ENCODE measurements at regions not wholly inside any gene's neighbourhood (a gene's known extent, or its start where the extent isn't known, plus 50 kb on each side); places are given as distances from the start of the nearest gene placed in this dataset.
"Not testable (repeated sequence)": the region's sequence is repeated elsewhere in the genome, so short reads cannot be mapped to it uniquely, and the experiment has no call there.

DNA sequence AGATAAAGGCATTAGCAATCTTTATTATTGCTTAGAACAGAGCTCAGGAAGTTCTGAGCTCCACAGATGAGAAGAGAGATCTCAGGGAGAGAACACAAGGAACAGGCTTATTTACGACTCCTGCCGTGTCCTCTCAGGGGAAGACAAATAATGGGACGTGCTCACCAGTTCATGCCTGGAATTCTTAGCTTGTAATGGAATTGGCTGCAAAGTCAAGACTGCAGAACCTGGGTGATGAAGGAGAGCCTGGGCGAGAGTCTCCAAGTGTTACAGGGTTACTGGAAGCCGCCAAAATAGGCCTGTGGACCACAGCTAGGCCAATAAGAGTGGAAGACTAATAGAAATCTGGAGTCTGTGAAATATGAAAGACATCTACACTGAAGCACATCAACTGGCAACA, 174.5 kb upstream of the ADAMTSL1 start:
- DNase-seq: no peak

DNA sequence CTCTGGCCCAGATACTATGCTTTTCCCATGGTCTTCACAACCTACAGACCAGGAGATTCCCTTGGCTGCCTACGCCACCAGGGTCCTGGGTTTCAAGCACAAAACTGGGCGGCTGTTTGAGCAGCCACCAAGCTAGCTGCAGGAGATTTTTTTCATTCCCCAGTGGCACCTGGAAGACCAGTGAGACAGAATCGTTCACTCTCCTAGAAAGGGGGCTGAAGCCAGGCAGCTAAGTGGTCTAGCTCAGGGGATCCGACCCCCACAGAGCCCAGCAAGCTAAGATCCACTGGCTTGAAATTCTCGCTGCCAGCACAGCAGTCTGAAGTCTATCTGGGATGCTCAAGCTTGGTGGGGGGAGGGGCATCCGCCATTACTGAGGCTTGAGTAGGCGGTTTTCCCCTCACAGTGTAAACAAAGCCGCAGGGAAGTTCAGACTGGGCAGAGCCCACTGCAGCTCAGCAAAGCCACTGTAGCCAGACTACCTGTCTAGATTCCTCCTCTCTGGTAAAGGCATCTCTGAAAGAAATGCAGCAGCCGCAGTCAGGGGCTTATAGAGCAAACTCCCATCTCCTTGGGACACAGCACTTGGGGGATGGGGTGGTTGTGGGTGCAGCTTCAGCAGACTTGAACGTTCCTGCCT, 168.7 kb upstream of the ADAMTSL1 start:
- not testable (repeated sequence) for DNase-seq

DNA sequence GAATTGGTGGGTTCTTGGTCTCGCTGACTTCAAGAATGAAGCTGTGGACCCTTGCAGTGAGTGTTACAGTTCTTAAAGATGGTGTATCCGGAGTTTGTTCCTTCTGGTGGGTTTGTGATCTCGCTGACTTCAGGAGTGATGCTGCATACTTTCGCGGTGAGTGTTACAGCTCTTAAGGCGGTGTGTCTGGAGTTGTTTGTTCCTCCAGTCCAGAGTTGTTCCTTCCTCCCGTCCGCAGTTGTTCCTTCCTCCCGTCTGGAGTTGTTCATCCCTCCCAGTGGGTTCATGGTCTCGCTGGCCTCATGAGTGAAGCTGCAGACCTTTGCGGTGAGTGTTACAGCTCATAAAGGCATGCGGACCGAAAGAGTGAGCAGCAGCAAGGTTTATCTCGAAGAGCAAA, 159.6 kb upstream of the ADAMTSL1 start:
- no peak for DNase-seq

DNA sequence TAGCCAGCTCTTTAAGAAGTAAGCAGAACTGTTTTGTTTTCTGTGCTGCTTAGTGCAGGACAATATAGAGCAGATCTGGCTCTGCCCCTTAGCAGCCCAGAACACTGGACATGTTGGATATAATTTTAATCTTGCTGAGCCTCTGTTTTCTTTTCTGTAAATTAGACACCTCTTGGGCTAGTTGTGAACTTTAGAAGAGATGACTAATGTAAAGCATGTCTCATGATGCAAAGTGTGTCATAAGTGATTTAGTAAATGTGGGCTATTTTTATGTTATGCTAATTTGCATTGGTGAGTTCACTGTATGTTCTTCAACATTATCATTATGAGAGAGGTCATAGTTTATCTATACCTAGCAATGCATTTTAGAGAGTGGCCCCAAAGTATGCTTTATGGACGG, 156.1 kb upstream of the ADAMTSL1 start:
- no peak for DNase-seq

DNA sequence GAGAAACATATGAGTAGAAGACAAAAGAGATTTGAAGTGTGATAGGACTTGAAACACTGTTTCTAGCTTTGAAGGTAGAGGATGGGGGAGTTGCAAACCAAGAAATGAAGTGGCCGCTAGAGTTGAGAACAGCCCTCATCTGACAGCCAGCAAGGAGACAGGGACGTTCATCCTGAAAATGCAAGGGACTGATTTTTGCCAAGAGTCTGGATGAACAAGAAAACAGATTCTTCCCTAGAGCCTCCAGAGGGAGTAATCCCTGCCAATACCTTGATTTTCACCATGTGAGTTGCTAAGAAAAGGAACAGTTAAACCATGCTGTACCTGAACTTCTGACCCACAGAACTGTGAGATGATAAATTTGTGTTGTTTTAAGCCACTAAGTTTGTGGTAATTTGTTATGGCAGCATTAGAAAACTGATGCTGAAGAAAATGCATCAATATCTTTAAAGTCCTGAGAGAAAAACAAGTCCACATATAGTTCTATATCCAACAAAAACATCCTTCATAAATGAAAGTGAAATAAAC, 154.0 kb upstream of the ADAMTSL1 start:
- DNase-seq: no peak

DNA sequence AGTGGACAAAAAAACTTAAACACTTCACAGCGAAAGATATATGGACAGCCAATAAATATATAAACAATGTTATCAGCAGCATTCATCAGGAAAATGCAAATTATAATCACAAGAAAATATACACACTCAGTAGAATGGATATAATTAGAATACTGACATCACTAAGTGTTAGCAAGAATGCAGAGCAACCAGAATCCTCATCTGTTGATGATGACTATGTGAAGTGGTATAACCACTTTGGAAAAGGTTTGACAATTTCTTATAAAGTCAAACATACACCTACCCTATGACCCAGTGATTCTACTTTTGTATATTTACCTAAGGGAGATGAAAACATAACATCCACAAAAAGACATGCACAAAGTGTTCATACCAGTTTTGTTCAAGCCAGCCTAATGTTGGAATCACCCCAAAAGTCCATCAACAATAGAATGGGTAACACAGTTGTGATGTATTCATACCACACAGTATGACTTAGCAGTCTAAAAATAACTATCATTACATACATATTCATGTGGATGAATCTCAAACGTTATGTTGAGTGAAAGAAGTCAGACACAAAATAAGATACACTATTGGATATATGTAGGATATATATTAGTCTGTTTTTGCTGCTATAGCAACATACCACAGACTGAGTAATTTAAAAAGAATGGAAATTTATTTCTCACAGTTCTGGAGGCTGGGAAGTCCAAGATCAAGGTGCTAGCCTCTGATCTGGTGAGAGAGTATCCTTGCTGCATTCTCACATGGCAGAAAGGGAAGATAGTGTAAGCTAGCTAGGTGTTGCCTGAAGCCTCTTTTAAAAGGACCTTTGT, 148.8 kb upstream of the ADAMTSL1 start:
- no peak for DNase-seq

DNA sequence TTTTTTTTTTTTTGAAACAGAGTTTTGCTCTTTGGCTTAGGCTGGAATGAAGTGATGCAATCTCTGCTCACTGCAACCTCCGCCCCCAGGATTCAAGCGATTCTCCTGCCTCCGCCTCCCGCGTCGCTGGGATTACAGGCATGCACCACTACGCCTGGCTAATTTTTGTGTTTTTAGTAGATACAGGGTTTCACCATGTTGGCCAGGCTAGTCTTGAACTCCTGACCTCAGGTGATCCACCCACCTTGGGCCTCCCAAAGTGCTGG, 148.3 kb upstream of the ADAMTSL1 start:
- DNase-seq: not testable (repeated sequence)

DNA sequence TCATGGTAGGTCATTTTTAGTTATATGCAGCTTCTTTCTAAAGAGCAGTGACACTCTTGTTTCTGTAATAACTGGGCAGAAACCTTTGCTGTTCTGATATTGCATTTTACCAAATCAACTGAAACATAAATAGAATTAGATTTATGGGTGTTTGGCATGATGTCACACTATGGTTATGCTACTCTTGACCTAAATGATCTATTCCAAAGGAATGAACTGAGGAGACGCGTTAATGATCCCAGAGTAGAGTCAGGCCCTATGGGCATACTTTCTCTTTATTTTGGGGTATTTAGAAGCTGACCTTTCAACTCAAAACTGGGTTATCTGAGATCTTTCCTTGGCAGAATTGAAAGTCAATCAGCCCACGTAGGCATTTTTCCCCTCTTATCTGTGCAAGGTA, 146.8 kb upstream of the ADAMTSL1 start:
- DNase-seq: no peak

DNA sequence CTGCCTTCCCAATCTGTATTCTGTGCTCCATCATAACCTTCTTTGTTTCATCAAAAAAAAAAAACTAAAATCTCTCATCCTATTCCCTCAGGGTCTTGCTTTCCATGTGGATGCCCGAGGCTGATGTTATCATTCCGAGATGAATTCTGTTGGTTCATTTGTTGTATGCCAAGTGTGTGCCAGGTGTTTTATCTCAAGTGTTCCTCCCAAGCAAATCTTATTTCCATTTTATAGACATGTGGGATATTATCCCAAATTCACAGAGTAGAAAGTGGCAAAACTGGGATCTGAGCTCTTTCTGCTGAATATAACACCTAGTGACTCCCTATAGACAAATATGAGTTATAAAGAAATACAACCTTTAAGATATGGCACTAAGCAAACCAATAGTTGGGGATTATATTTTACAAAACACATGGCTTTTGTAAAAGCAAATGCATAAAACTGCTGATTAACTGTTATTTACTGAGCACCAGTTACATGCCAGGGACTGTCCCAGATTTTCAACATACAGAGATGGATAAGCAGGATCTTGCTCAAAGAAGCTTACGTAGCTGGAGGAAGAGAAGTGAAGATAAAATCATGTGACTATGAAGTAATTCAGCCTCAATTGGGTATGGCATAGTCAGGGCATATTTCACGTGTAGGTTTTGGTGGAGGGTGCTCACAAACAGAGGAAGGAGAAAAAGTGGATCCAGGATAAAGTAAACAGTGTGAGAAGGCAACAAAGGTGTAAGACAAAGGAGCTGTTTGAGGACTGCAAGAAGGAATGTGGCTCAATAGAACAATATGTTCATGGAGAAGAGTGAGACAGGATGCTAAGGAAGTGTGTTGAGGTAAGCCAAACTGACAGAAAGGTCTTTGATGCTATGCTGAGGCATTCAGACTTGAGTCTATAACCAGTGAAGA, 143.3 kb upstream of the ADAMTSL1 start:
- DNase-seq: no peak

DNA sequence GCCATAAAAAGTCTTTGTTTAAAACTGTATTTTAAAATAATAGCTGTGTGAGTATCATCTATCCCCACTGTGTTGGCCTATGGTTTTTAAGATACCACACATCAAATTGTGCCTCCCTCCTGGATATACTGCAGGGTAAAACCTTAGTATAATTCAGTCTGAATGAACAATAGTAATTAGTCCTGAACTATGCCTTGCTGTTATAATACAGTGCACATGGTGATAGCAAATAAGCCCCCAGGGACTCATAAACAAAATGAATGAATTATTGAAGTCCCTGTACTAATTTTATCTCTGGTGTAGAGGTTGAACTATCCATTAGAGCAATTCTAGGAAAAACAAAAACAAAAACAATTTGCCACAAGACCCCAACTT, 142.7 kb upstream of the ADAMTSL1 start:
- DNase-seq: no peak

DNA sequence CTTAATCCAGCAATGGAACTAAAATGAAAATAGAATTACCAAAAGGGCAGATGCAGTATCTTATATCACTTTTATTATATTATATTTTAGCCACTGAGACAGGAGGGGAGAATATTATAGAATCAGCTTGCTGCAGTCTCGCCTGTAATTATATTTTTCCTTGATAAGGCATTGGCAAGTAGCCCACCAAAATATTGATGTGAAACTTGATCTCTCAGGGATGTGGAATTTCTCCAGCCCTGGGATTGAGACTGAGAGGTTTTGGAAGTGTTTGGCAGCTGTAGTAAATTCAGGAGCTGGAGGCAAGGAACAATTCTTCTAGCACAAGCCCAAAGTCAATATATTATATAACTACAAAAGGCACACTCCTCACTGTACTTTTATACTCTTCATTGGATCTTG, 142.1 kb upstream of the ADAMTSL1 start:
- peak; percentile 7 for DNase-seq

DNA sequence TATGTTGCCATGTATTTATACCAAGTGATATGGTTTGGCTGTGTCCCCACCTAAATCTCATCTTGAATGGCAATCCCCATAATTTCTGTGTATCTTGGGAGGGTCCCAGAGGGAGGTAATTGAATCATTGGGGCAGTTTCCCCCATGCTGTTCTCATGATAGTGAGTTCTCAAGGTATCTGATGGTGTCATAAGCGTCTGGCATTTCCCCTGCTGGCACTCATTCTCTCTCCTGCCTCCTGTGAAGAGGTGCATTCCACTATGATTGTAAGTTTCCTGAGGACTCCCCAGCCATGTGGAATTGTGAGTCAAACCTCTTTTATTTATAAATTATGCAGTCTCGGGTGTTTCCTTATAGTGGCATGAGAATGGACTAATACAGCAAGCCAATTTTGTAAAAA, 140.8 kb upstream of the ADAMTSL1 start:
- DNase-seq: no peak

DNA sequence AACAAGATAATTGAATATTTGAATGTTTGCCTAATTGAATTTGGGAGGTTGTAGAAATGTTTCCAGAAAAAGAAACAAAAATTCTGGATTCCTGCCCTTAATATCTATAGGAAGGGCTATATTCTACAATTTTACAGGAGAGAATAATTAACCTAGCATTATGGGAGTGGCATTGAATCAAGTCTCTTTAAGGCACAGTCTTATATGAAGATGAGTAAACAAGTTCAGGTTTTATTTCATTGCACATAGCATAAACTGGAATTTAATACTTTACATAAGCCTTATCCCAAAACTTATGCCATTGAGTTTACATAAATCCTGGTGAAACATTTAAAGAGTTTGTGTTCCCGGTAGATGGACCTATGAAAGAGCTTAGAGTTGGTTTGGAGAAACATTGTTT, 138.1 kb upstream of the ADAMTSL1 start:
- DNase-seq: no peak

DNA sequence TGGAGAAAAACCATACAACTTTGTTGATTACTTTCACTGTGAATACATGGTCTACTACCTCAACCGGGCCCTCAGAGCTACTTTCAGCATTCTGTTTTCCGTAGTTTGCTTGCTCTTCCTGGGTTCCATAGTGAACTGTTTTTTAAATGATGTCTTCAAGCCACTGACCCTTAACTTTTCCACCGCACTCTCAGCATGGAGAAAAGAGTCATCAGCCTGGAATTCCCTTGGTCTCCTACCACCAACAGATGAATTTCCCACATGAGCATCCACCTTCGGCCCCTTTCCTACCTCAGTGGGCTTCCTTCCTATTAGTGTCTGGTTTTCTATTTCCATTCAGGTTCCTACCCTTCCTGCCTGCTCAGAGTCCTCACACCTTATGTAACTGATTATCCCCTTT, 135.9 kb upstream of the ADAMTSL1 start:
- DNase-seq: no peak

DNA sequence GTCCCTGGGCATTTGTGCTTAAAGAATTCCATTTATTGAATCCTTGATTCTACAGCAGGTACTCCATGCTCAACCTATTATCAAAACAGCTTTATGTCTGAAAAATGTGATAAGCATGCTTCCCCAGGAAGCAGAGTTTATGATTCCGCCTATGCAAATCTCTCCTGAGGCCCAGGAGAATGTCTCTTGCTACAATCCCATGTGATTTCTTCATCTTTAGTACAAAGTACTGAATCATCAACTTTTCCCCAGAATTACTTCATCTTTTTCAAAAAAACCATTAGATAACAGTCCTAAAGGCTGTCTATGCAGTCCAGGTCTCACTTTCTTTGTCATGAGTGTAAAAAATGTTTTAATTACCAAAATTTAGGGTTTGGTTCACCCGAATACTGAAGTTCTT, 130.2 kb upstream of the ADAMTSL1 start:
- no peak for DNase-seq

DNA sequence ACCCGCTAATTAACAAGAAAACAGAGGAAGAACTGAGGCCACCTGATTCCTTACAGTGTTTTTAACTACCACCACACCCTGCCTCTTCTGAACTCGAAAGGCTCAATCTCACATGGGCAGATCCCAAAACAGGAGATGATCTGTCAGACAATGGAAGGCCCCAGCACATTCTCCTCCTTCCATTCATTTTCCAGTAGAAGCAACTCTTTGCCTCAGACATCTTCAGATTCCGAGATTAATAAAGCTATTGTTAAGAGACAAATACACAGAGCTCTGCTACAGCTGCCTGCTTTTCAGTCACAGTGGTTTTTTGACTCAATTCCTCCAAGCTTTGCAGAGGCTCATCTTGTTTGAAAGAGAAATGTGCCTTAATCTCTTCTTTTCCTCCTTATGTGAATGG, 127.2 kb upstream of the ADAMTSL1 start:
- DNase-seq: no peak

DNA sequence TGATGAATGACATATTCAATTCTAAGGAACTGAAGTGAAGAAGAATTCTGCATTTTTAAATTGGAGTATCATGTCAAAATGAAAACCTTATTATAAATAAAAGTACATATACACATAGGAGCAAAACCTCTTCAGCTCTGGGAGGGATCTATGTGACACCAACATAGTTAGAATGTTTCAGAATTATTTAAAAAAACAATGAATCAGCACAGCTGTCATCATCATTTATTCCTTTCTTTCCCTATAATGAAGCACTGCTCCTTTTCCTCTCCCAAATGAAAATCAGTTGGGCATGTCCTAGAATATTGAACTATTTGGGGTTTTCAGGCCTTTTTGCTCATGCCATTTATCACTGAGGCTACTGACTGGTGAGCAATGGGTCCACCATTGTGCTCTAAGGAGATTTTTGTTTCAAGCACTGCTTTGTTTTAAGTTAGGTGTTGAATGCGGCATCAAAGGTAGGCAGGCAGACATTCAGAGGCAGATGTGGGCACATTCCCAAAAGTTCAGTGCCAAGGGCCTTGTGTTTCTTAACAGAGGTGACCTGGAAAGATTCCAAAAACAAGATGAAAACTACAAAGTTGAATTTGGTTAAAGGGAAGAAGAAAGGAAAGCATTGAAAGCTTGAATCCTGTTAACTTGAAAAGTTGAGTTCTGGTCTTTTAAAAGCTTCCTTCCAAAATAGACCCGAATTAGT, 126.4 kb upstream of the ADAMTSL1 start:
- no peak for DNase-seq

DNA sequence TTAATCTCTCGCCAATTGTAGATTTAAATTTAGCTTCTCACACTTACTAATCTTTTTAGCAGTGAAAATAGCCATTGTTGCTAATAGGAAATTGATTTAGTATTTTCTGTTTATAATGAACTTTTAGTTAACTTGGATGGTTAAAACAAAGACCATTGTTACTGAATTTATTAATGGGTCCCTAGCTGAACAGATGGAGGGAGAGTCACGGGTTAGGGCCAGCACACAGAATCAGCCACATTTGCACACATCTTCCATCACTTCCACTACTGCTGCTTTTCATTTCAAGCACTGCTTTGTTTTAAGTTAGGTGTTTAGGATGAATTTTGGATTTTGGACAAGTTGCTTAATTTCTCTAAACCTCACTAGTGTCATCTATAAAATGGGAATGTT, 125.9 kb upstream of the ADAMTSL1 start:
- no peak for DNase-seq

DNA sequence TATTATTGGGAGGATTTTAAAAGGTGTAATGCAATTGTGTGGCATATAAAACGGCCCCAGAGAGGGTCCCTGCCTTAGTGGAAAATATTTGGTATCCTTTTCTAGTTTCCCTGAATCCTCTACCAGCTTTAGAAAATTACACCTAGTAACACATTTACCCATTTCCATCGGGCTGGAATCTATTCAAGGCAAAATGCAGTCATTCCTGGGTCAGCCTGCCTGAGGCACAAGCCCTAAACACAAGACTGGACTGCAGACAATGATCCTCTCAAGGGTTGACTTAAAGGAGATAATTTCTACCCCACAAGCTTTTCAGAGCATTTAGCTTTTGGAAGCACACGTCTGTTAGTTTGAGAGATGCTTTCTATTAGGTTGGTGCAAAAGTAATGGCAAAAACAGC, 124.4 kb upstream of the ADAMTSL1 start:
- no peak for DNase-seq

DNA sequence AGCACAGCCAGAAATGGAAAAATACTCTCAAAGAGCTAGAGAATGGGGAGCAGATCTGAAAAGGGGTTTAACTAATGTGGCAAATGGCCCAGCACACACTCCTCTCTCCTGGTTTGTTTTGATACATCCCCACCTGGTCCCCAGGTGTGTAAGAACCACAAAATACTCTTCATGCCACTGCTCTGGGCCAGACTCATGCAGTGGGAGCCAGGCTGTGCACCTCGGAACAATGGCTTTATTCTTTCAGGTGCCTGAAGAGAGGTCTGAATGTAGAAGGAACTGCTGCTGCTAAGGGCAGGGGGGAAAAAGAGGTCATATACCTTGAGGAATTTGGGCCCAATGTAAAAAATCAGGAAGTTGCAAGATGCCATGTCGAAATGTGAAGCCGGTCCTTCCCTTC, 123.9 kb upstream of the ADAMTSL1 start:
- DNase-seq: no peak

DNA sequence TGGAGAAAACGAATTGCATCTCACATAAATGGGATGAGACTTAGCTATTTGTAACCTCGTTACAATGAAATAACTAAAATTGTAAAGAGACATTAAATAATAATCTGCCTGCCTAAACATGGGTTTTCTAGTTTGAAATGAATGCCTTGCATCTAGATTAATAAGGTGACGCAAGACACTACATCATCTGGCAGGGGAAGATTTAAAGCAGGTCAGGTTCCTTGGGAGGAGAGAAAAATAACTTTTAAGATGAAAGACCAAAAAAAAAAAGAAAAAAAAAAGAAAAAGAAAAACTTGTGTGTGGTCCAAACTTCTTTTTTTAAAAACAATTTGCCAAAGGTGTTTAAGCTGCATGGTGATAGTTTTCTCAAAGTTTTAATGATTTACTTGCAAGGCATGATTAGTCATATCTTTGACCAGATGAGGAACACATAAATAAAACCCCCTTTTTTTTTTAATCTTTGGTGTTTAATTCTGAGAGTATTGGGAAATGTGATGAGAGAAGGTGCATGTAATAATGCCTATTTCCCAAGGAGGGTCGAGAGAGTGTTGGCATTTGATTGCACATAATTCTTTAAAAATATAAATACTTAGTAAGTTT, 122.9 kb upstream of the ADAMTSL1 start:
- no peak for DNase-seq

DNA sequence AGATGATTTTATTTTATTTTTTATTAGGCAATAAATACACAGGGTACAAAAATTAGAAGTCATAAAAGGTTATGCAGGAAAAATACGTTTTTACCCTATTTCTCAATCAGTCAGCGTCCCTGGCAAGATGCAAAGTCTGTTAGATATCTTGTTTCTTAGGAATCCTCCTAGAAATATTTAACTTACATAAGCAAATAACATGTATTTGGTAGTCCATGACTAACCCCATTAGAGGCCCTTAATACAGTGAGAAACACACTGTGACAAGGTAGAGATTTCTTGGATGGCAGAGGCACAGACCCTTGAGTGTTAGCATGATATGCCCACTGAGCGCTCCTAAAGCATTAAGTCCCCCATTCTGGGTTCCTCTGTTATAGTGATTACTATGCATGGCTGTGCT, 121.2 kb upstream of the ADAMTSL1 start:
- no peak for DNase-seq

DNA sequence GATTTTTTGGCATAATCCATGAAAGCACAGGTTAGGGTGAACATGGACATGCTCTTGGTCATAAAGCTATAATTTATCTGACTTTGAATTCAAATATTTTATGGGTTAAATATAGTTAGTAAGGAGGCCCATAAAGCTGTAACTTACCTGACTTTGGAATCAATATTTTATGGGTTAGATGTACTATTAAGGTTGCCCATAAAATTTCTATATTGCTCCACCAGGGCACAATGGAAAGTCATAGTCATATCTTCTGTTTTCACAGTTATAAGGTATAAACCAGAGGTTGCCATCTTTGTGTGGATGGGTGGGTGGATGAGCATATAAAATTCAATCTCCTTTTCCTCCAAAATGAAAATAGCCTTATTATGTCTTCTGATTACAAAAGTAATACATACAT, 120.5 kb upstream of the ADAMTSL1 start:
- DNase-seq: no peak
